Astrocyte (in vitro differentiated cells and primary cell): ENCODE measurements at regions not wholly inside any gene's neighbourhood (a gene's known extent, or its start where the extent isn't known, plus 50 kb on each side); places are given as distances from the start of the nearest gene placed in this dataset.

Experiments
- DNase-seq: peaks from one replicate; pipeline ENCODE4 v3.0.0-alpha.2; 2010; ENCODE audit warnings: low read depth
- FAIRE-seq: peaks from 2 replicates; lab custom pipeline; 2011; peaks lifted over from hg19 to GRCh38; lab: Jason Lieb, UNC
- H2AFZ ChIP-seq: 2 replicates; pipeline ENCODE4 v1.6.0; 2012; ENCODE audit warnings: low read depth, low read length, inconsistent platforms
- H3K27ac ChIP-seq: 2 replicates; pipeline ENCODE4 v1.5.1; 2011; ENCODE audit warnings: low read depth, low read length, inconsistent platforms
- H3K27me3 ChIP-seq: 2 replicates; pipeline ENCODE4 v1.6.0; 2011; ENCODE audit warnings: low read length, inconsistent platforms; ENCODE audit not compliant: insufficient read depth
- H3K36me3 ChIP-seq: 2 replicates; pipeline ENCODE4 v1.5.1; 2011; ENCODE audit warnings: low read length, inconsistent platforms; ENCODE audit not compliant: insufficient read depth
- H3K4me1 ChIP-seq: 2 replicates; pipeline ENCODE4 v1.5.1; 2011; ENCODE audit warnings: low read length, inconsistent platforms; ENCODE audit not compliant: insufficient read depth
- H3K4me2 ChIP-seq: 2 replicates; pipeline ENCODE4 v1.6.0; 2012; ENCODE audit warnings: low read length, inconsistent platforms
- H3K4me3 ChIP-seq: 2 replicates; pipeline ENCODE4 v1.5.1; 2011; ENCODE audit warnings: low read depth, mild to moderate bottlenecking, low read length, inconsistent platforms; ENCODE audit not compliant: insufficient read depth
- H3K79me2 ChIP-seq: 2 replicates; pipeline ENCODE4 v1.6.0; 2012; ENCODE audit warnings: mild to moderate bottlenecking, low read length, inconsistent platforms; ENCODE audit not compliant: insufficient read depth
- H3K9ac ChIP-seq: 2 replicates; pipeline ENCODE4 v1.6.0; 2012; ENCODE audit warnings: mild to moderate bottlenecking, low read length, inconsistent platforms
- H3K9me3 ChIP-seq: 2 replicates; pipeline ENCODE4 v1.5.1; 2012; ENCODE audit warnings: low read depth, mild to moderate bottlenecking, low read length, inconsistent platforms; ENCODE audit not compliant: insufficient read depth
- H4K20me1 ChIP-seq: 2 replicates; pipeline ENCODE4 v1.6.0; 2012; ENCODE audit warnings: low read length, inconsistent platforms; ENCODE audit not compliant: insufficient read depth
- H3K27ac Mint-ChIP-seq: one replicate; pipeline ENCODE4 v1.8.0; 2021; ENCODE audit warnings: mild to moderate bottlenecking, mixed read lengths; ENCODE audit not compliant: unreplicated experiment
- H3K27me3 Mint-ChIP-seq: one replicate; pipeline ENCODE4 v1.8.0; 2021; ENCODE audit warnings: low read depth, mixed read lengths; ENCODE audit not compliant: unreplicated experiment
- H3K36me3 Mint-ChIP-seq: one replicate; pipeline ENCODE4 v1.8.0; 2021; ENCODE audit warnings: low read depth, mixed read lengths; ENCODE audit not compliant: unreplicated experiment
- H3K4me1 Mint-ChIP-seq: one replicate; pipeline ENCODE4 v1.8.0; 2021; ENCODE audit warnings: low read depth, mixed read lengths; ENCODE audit not compliant: unreplicated experiment
- H3K4me3 Mint-ChIP-seq: one replicate; pipeline ENCODE4 v1.8.0; 2021; ENCODE audit warnings: mild to moderate bottlenecking, moderate library complexity, mixed read lengths; ENCODE audit not compliant: unreplicated experiment
- H3K9me3 Mint-ChIP-seq: one replicate; pipeline ENCODE4 v1.8.0; 2021; ENCODE audit warnings: mild to moderate bottlenecking, mixed read lengths; ENCODE audit not compliant: unreplicated experiment
- EZH2 ChIP-seq: IDR thresholded peaks from 2 replicates; pipeline ENCODE4 v1.6.1; 2012; ENCODE audit warnings: mild to moderate bottlenecking, low read length, inconsistent platforms; ENCODE audit not compliant: insufficient read depth
- TF ChIP-seq, protein P1 (sequence below): IDR thresholded peaks from 2 replicates; pipeline ENCODE4 v1.5.1; 2011; ENCODE audit warnings: low read depth, mild to moderate bottlenecking, inconsistent platforms, low read length, moderate library complexity; ENCODE audit not compliant: insufficient read depth

DNA sequence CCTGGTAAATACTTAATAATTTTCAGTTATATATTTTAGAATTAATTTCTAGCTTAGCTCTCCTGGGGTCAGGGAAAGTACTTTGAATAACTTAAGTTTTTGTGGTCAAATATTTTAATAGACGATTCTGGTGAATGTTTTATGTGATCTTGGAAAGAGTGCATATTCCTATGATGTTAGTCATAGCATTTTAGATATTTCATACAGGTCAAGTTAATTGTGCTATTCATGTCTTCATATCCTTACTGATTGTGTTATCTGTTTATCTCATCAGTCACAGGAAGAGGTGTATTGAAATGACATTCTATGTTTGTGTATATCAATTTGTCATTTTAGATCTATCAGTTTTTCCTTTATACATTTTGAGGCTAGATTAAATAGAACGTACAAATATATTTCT lies 576.2 kb downstream of the CPS1 start:
- H3K9me3 ChIP-seq: peaks cover 2% of the 10 kb centered on the region
- no peak overlapping the region for H3K4me3 ChIP-seq
- H3K4me3 Mint-ChIP-seq: no peak overlapping the region
- no peaks in the 10 kb centered on the region for H4K20me1 ChIP-seq
- no peak overlapping the region for H3K4me2 ChIP-seq
- H3K27ac Mint-ChIP-seq: no peak overlapping the region
- H3K4me1 ChIP-seq: peaks cover 13% of the 10 kb centered on the region
- no peaks in the 10 kb centered on the region for H3K36me3 ChIP-seq
- no peaks in the 10 kb centered on the region for H3K79me2 ChIP-seq
- peak overlapping the region; percentile 63 for H3K27ac ChIP-seq
- DNase-seq: peak; percentile 88
- no peaks in the 10 kb centered on the region for H3K4me1 Mint-ChIP-seq
- H3K36me3 Mint-ChIP-seq: no peaks in the 10 kb centered on the region
- no peak overlapping the region for H2AFZ ChIP-seq
- no peak overlapping the region for H3K9ac ChIP-seq
- no peak for FAIRE-seq
- no peaks in the 10 kb centered on the region for H3K27me3 ChIP-seq
- no peaks in the 10 kb centered on the region for H3K9me3 Mint-ChIP-seq
- H3K27me3 Mint-ChIP-seq: no peaks in the 10 kb centered on the region
- TF ChIP-seq, protein P1, sequence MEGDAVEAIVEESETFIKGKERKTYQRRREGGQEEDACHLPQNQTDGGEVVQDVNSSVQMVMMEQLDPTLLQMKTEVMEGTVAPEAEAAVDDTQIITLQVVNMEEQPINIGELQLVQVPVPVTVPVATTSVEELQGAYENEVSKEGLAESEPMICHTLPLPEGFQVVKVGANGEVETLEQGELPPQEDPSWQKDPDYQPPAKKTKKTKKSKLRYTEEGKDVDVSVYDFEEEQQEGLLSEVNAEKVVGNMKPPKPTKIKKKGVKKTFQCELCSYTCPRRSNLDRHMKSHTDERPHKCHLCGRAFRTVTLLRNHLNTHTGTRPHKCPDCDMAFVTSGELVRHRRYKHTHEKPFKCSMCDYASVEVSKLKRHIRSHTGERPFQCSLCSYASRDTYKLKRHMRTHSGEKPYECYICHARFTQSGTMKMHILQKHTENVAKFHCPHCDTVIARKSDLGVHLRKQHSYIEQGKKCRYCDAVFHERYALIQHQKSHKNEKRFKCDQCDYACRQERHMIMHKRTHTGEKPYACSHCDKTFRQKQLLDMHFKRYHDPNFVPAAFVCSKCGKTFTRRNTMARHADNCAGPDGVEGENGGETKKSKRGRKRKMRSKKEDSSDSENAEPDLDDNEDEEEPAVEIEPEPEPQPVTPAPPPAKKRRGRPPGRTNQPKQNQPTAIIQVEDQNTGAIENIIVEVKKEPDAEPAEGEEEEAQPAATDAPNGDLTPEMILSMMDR: no peak
- TF ChIP-seq EZH2: no peak

DNA sequence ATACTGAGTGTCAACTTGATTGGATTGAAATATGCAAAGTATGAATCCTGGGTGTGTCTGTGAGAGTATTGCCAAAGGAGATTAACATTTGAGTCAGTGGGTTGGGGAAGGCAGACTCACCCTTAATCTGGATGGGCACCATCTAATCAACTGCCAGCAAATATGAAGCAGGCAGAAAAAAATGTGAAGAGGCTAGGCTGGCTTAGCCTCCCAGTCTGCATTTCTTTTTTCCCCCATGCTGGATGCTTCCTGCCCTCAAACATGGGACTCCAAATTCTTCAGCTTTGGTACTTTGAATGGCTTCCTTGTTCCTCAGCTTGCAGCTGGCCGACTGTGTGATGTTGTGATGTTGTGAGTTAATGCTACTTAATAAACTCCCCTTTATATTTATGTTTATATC lies 577.4 kb downstream of the CPS1 start:
- Histone ChIP-seq H3K4me1 (peaks cover 13% of the 10 kb centered on the region), H3K9ac (no peak overlapping the region), H3K4me3 (no peak overlapping the region), H3K9me3 (peaks cover 2% of the 10 kb centered on the region), H3K27ac (peak overlapping the region; percentile 1), H3K79me2 (no peaks in the 10 kb centered on the region), H2AFZ (peak overlapping the region; percentile 41), H3K36me3 (no peaks in the 10 kb centered on the region), H3K4me2 (no peak overlapping the region), H4K20me1 (no peaks in the 10 kb centered on the region), H3K27me3 (no peaks in the 10 kb centered on the region)
- TF ChIP-seq, protein P1: no peak
- no peak for TF ChIP-seq EZH2
- H3K9me3 Mint-ChIP-seq: no peaks in the 10 kb centered on the region
- no peaks in the 10 kb centered on the region for H3K27me3 Mint-ChIP-seq
- H3K36me3 Mint-ChIP-seq: no peaks in the 10 kb centered on the region
- H3K4me3 Mint-ChIP-seq: no peak overlapping the region
- DNase-seq: peak; percentile 63
- no peak for FAIRE-seq
- H3K27ac Mint-ChIP-seq: no peak overlapping the region
- no peaks in the 10 kb centered on the region for H3K4me1 Mint-ChIP-seq

DNA sequence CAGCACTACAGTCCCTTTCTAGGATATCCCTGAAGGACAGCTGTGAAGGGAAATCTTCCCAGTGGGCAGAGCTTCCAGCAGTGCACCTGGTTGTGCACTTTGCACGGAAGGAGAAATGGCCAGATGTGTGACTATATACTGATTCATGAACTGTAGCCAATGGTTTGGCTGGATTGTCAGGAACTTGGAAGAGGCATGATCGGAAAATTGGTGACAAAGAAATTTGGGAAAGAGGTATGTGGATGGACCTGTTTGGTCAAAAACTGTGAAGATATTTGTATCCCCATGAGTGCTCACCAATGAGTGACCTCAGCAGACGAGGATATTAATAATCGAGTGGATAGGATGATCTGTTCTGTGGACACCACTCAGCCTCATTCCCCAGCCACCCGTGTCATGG lies 582.2 kb downstream of the CPS1 start:
- H3K79me2 ChIP-seq: no peaks in the 10 kb centered on the region
- Mint-ChIP-seq H3K4me1 (no peaks in the 10 kb centered on the region), H3K27me3 (no peaks in the 10 kb centered on the region), H3K9me3 (peaks cover 2% of the 10 kb centered on the region), H3K36me3 (no peaks in the 10 kb centered on the region), H3K27ac (no peak overlapping the region), H3K4me3 (no peak overlapping the region)
- no peaks in the 10 kb centered on the region for H3K36me3 ChIP-seq
- H3K4me1 ChIP-seq: peaks cover 4% of the 10 kb centered on the region
- no peak overlapping the region for H3K27ac ChIP-seq
- peaks cover 2% of the 10 kb centered on the region for H3K9me3 ChIP-seq
- no peak overlapping the region for H3K4me3 ChIP-seq
- H3K4me2 ChIP-seq: no peak overlapping the region
- no peaks in the 10 kb centered on the region for H3K27me3 ChIP-seq
- FAIRE-seq: no peak
- DNase-seq: no peak
- no peak overlapping the region for H2AFZ ChIP-seq
- no peak overlapping the region for H3K9ac ChIP-seq
- TF ChIP-seq, protein P1: no peak
- TF ChIP-seq EZH2: no peak
- no peaks in the 10 kb centered on the region for H4K20me1 ChIP-seq
